Epithelial cell of esophagus (primary cell): ENCODE measurements at regions not wholly inside any gene's neighbourhood (a gene's known extent, or its start where the extent isn't known, plus 50 kb on each side); places are given as distances from the start of the nearest gene placed in this dataset.

Experiments used
- DNase-seq: peaks from one replicate; pipeline ENCODE4 v3.0.0; 2010; ENCODE audit warnings: low read depth
- H3K4me3 ChIP-seq: 2 replicates; pipeline ENCODE4 v1.5.1; 2011; ENCODE audit warnings: mild to moderate bottlenecking, low read length, control low read depth
- TF ChIP-seq, protein P1 (sequence below): IDR thresholded peaks from 2 replicates; pipeline ENCODE4 v1.5.1; 2011; ENCODE audit warnings: low read depth, mild to moderate bottlenecking, low read length, control low read depth, inconsistent platforms; ENCODE audit not compliant: insufficient read depth; ENCODE audit errors: missing control alignments

DNA sequence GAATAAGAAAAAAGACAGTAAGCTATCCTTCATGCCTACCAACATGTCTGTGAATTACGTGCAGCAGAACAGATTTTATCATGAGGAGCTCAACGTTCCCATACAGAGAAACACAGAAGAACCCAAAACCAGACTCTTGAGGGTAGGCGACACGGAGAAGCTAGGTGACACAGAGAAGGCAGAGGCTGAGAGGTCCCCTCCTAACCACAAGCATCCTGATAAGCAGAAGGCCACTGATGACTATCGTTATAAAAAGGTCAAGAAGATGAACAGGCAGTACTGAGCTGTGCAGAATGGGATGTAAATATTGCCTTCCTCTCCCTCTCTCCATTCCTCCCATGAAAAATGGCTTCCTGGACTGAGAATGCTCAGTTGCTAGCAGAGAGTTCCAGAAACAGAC lies 350.2 kb upstream of the BOD1L1 start:
- DNase-seq: no peak
- no peak overlapping the region for H3K4me3 ChIP-seq
- TF ChIP-seq, protein P1, sequence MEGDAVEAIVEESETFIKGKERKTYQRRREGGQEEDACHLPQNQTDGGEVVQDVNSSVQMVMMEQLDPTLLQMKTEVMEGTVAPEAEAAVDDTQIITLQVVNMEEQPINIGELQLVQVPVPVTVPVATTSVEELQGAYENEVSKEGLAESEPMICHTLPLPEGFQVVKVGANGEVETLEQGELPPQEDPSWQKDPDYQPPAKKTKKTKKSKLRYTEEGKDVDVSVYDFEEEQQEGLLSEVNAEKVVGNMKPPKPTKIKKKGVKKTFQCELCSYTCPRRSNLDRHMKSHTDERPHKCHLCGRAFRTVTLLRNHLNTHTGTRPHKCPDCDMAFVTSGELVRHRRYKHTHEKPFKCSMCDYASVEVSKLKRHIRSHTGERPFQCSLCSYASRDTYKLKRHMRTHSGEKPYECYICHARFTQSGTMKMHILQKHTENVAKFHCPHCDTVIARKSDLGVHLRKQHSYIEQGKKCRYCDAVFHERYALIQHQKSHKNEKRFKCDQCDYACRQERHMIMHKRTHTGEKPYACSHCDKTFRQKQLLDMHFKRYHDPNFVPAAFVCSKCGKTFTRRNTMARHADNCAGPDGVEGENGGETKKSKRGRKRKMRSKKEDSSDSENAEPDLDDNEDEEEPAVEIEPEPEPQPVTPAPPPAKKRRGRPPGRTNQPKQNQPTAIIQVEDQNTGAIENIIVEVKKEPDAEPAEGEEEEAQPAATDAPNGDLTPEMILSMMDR: no peak

DNA sequence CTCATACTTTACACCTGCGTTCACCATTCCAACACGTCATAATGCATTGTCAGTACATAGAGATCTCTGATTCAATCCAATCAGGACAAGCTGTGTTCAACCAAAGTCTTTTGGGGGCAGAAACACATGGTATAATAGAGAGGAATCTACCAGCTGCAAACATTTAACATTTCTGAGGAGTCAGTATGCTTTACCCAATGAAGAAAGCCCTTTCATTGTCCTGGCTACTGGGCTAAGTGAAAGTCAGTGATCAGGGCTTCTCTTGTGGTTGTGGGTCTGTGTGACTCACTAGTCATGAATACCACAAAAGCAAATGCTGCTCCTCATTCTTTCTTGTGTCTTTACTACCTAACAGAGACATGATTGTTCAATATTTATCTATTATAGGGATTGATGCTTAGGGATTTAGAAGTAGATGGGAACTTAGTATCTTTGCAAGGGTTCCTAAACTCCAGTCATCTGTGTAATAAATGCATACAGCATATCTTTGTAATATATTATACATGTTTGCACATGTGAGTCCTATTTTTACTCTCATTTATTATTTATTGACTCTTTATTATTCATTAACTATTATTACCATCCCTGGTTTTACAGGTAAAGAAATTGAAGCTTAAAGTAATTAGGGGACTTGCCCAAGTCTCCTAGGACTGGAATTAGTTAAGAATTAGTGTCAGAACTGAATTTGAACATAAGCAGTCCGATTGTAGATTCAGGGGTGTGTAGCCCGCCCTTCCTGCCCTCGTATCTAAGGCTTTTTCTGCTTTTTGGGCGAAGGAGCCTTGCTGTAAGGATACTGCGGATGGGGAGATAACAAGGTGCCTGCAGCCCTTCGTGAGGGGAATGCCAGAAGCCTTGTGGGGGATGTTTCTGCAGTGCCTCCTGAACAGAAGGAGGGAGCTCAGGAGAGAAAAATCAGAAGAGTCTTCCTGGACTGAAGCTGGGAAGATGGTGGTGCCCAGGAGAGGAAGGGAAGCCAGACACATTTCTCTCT lies 353.1 kb upstream of the BOD1L1 start:
- no peak overlapping the region for H3K4me3 ChIP-seq
- TF ChIP-seq, protein P1: no peak
- peak; percentile 41 for DNase-seq

DNA sequence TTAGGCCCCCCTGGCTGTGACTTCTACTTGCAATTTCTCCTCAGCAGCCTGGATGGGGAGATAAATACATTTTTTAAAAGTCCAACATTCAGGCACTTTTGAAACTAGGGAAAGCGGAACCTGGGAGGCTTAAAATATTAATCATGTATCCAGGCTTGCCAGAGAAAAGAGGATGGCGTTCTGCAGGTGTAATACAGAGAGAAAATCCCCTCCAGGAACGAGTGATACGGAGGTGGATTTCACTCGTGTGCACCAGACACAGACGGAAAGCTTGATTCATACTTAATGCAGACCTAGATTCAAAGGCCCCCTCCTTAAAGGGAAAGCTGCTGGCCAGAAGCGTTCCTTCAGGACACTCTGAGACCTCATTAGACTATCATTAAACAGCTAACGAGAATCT lies 354.0 kb upstream of the BOD1L1 start:
- no peak for DNase-seq
- no peak overlapping the region for H3K4me3 ChIP-seq
- TF ChIP-seq, protein P1: no peak

DNA sequence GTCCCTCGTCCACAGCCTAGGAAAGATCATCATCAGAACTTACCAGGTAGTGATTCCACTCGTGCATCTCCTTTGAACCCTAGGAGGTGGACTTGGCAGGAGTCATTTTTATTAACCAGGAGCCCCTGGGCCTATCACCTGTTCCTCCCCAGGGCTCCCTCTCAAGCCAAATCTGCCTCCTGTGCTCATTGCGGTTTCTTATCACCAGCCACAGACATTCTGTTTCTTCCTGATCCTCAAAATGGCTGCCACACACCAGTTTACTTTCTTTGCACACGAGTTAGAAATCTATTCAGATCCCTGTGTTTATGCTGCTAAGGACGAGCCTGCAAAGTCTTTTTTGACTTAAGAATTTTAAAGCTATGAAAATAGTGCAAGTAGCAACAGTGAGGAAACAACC lies 354.5 kb upstream of the BOD1L1 start:
- no peak for DNase-seq
- TF ChIP-seq, protein P1: no peak
- no peak overlapping the region for H3K4me3 ChIP-seq

DNA sequence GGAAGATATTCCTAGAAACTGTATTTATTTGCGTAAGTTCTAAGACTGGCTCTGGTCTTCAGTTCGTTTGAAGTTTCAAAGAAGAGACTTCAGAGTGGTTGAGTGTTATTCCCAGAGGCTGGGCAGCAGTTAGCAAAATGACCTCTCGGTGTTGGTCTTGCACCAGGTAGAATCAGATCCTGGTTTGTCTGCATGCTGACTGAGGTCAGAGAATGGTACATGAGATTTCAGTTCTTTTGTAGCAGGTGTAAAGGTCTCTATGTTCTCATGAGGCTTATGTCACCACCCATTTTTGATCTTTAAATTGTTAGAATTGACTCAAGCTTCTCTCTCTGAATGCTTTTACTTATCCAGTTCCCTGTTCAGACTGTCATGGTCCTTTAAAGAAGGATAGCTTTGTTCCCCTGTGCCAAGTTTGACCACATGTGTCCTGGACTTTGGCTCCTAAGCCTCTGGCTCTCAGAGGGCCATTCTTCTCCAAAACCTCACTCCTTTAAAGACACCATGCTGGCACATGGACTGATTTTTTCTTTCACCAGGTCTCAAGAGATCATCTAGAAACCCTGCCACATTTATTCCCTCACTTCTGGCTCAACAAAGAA lies 355.8 kb upstream of the BOD1L1 start:
- no peak overlapping the region for H3K4me3 ChIP-seq
- no peak for DNase-seq
- TF ChIP-seq, protein P1: no peak

DNA sequence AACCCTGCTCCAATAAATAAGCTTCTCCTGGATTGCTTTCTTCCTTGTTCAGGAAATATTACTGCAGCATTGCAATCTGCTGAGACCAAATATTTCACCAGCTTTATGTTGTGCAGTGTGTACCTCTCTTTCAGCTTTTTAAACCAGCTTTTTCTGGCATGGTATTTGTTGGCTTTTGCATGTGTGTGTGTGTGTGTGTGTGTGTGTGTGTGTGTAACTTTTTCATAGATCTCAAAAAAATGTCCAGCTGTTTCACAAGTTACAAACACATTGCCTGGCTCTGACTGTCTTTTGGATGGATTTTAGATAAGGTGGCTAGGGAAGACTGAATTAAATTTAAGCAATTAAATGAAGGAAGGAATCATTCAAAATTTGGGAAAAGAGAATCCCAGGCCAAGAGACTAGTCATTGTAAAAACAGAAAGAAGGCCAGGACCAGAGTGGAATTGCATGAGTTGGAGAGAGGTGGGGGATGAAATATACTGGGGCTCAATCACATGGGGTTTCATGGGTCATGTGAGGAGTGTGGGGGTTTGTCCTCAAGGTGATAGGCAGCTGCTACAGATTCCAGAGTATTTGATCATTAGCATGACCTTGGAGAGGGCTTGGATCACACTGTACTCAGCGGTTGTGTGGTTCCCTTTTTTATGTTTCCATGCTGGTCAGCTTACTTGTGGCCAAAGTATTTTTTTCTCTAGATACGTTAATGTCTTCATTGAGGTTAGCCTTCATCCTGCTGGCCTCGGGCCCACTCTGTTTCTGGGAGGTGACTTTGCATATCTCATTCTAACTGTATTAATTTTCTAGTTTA lies 357.7 kb upstream of the BOD1L1 start:
- TF ChIP-seq, protein P1: no peak
- no peak for DNase-seq
- H3K4me3 ChIP-seq: no peak overlapping the region
